ENCODE measurements at regions not wholly inside any gene's neighbourhood (a gene's known extent, or its start where the extent isn't known, plus 50 kb on each side); places are given as distances from the start of the nearest gene placed in this dataset.

GRCh38 chr1:224509907-224510306, 75.3 kb upstream of the WDR26 start:
- no peak overlapping the region for H3K27ac ChIP-seq
- 84 to 85% methylated on average over 7 of the region's 7 CpGs for WGBS, 2 donors
- H3K9me3 ChIP-seq = no peaks in the 10 kb centered on the region
- DNase-seq = no peak
- H3K36me3 ChIP-seq (ENCODE audit: low read depth, missing control alignments) = no peaks in the 10 kb centered on the region
- no peak for TF ChIP-seq CTCF (IDR thresholded peaks at IDR 0.05)
- no peak for TF ChIP-seq POLR2A (IDR thresholded peaks at IDR 0.05)
- no peak overlapping the region for H3K4me3 ChIP-seq
- H3K27me3 ChIP-seq = no peaks in the 10 kb centered on the region
- H3K4me1 ChIP-seq = no peaks in the 10 kb centered on the region
- intact Hi-C loops (cut with DNase I; ENCODE audit: low total_unique reads) = no loop called here

GRCh38 chr1:224510880-224511645, 76.5 kb upstream of the WDR26 start:
- H3K36me3 ChIP-seq (ENCODE audit: low read depth, missing control alignments) = no peaks in the 10 kb centered on the region
- no peaks in the 10 kb centered on the region for H3K27me3 ChIP-seq
- WGBS, 2 donors = 83 to 88% methylated on average over 4 of the region's 4 CpGs
- no peak for TF ChIP-seq POLR2A (IDR thresholded peaks at IDR 0.05)
- TF ChIP-seq CTCF (IDR thresholded peaks at IDR 0.05) = no peak
- no peak for DNase-seq
- no peak overlapping the region for H3K27ac ChIP-seq
- no peaks in the 10 kb centered on the region for H3K9me3 ChIP-seq
- H3K4me3 ChIP-seq = no peak overlapping the region
- intact Hi-C loops (cut with DNase I; ENCODE audit: low total_unique reads) = no loop called here
- no peaks in the 10 kb centered on the region for H3K4me1 ChIP-seq

- TF ChIP-seq POLR2A (IDR thresholded peaks at IDR 0.05) = no peak
- no peak for TF ChIP-seq CTCF (IDR thresholded peaks at IDR 0.05)
- no peak for DNase-seq
- intact Hi-C loops (cut with DNase I; ENCODE audit: low total_unique reads) = no loop called here
- WGBS, 2 donors = 81 to 82% methylated on average over 5 of the region's 5 CpGs
- Histone ChIP-seq H3K4me3 (no peak overlapping the region), H3K9me3 (no peaks in the 10 kb centered on the region), H3K36me3 (ENCODE audit: low read depth, missing control alignments) (no peaks in the 10 kb centered on the region), H3K27me3 (no peaks in the 10 kb centered on the region), H3K4me1 (no peaks in the 10 kb centered on the region), H3K27ac (no peak overlapping the region)
Measured at GRCh38 chr1:224512600-224513151, 78.1 kb upstream of the WDR26 start.

- DNase-seq = no peak
- Histone ChIP-seq H3K4me1 (no peaks in the 10 kb centered on the region), H3K36me3 (ENCODE audit: low read depth, missing control alignments) (no peaks in the 10 kb centered on the region), H3K9me3 (no peaks in the 10 kb centered on the region), H3K27ac (no peak overlapping the region), H3K4me3 (no peak overlapping the region), H3K27me3 (no peaks in the 10 kb centered on the region)
- TF ChIP-seq CTCF (IDR thresholded peaks at IDR 0.05) (no peak), POLR2A (IDR thresholded peaks at IDR 0.05) (no peak)
- 67% methylated on average over 5 to 6 of the region's 6 CpGs for WGBS, 2 donors
- intact Hi-C loops (cut with DNase I; ENCODE audit: low total_unique reads) = no loop called here
Measured at GRCh38 chr1:224513383-224513782, 78.8 kb upstream of the WDR26 start.

- TF ChIP-seq CTCF (IDR thresholded peaks at IDR 0.05) (peak; percentile 75 to 89 (median 86)), POLR2A (IDR thresholded peaks at IDR 0.05) (no peak)
- no peaks in the 10 kb centered on the region for H3K27me3 ChIP-seq
- no peak overlapping the region for H3K27ac ChIP-seq
- intact Hi-C loops (cut with DNase I; ENCODE audit: low total_unique reads) = no loop called here
- peak; percentile 90 for DNase-seq
- WGBS, 2 donors = 3 to 6% methylated on average over 11 of the region's 11 CpGs
- no peaks in the 10 kb centered on the region for H3K36me3 ChIP-seq (ENCODE audit: low read depth, missing control alignments)
- no peaks in the 10 kb centered on the region for H3K9me3 ChIP-seq
- H3K4me3 ChIP-seq = no peak overlapping the region
- H3K4me1 ChIP-seq = no peaks in the 10 kb centered on the region
Measured at GRCh38 chr1:224513787-224514209, 79.2 kb upstream of the WDR26 start.
